DOHH2 (cell line): ENCODE measurements at regions not wholly inside any gene's neighbourhood (a gene's known extent, or its start where the extent isn't known, plus 50 kb on each side); places are given as distances from the start of the nearest gene placed in this dataset.

Experiments used
- H3F3A ChIP-seq: fragments of 200-600 bp; sonication (generic), shearing (Covaris generic); 2 replicates; pipeline ENCODE4 v1.6.0; 2016; ENCODE audit warnings: antibody characterized with exemption, mild to moderate bottlenecking; ENCODE audit not compliant: control insufficient read depth, insufficient read depth
- H3K27ac ChIP-seq: fragments of 200-600 bp; sonication (generic); 2 replicates; pipeline ENCODE4 v1.5.1; 2014; ENCODE audit warnings: low read depth, mild to moderate bottlenecking, low read length, moderate library complexity
- H3K27me3 ChIP-seq: fragments of 200-600 bp; sonication (generic); 2 replicates; pipeline ENCODE4 v1.6.1; 2014; ENCODE audit warnings: mild to moderate bottlenecking, low read length, mixed read lengths; ENCODE audit not compliant: control insufficient read depth
- H3K36me3 ChIP-seq: fragments of 200-600 bp; sonication (generic); 2 replicates; pipeline ENCODE4 v1.6.1; 2014; ENCODE audit warnings: mild to moderate bottlenecking, low read length, moderate library complexity, mixed read lengths; ENCODE audit not compliant: control insufficient read depth
- H3K4me1 ChIP-seq: fragments of 200-600 bp; sonication (generic); 2 replicates; pipeline ENCODE4 v1.6.1; 2014; ENCODE audit warnings: mild to moderate bottlenecking, low read length, mixed read lengths; ENCODE audit not compliant: control insufficient read depth
- H3K4me2 ChIP-seq: fragments of 200-600 bp; sonication (generic); 2 replicates; pipeline ENCODE4 v1.6.0; 2014; ENCODE audit warnings: mild to moderate bottlenecking, low read length, moderate library complexity
- H3K4me3 ChIP-seq: fragments of 200-600 bp; sonication (generic); 2 replicates; pipeline ENCODE4 v1.5.1; 2014; ENCODE audit warnings: mild to moderate bottlenecking, low read length, mixed read lengths
- H3K79me2 ChIP-seq: fragments of 200-600 bp; sonication (generic); 2 replicates; pipeline ENCODE4 v1.6.1; 2014; ENCODE audit warnings: mild to moderate bottlenecking, low read length, mixed read lengths; ENCODE audit not compliant: control insufficient read depth
- H3K9me2 ChIP-seq: fragments of 200-600 bp; sonication (generic); replicated peaks from 2 replicates; pipeline ENCODE4 v1.6.1; 2014; ENCODE audit warnings: mild to moderate bottlenecking, low read length, mixed read lengths; ENCODE audit not compliant: control insufficient read depth
- H3K9me3 ChIP-seq: fragments of 200-600 bp; sonication (generic); 2 replicates; pipeline ENCODE4 v1.6.1; 2014; ENCODE audit warnings: antibody characterized with exemption, low read length, mixed read lengths; ENCODE audit not compliant: control insufficient read depth, insufficient read depth
- H4K20me1 ChIP-seq: fragments of 200-600 bp; sonication (generic); 2 replicates; pipeline ENCODE4 v1.6.0; 2014; ENCODE audit warnings: low read depth, mild to moderate bottlenecking, antibody characterized with exemption, low read length, moderate library complexity; ENCODE audit not compliant: control insufficient read depth, insufficient read depth
- CTCF ChIP-seq: fragments of 200-600 bp; sonication (generic); IDR thresholded peaks from one replicate; pipeline ENCODE4 v1.5.1; 2014; ENCODE audit warnings: antibody characterized with exemption, mild to moderate bottlenecking, low read depth, low read length; ENCODE audit not compliant: poor library complexity, severe bottlenecking
- EZH2phosphoT487 ChIP-seq: fragments of 200-600 bp; sonication (generic); IDR thresholded peaks from 2 replicates; pipeline ENCODE4 v1.6.1; 2017; ENCODE audit warnings: borderline replicate concordance, mild to moderate bottlenecking, antibody characterized with exemption, low read length, moderate library complexity, mixed read lengths

- Histone ChIP-seq H3K36me3 (no peaks in the 10 kb centered on the region), H3K4me2 (no peak overlapping the region), H3K9me2 (no peaks in the 10 kb centered on the region), H3K27me3 (no peaks in the 10 kb centered on the region), H3K27ac (no peak overlapping the region), H3K4me1 (no peaks in the 10 kb centered on the region), H3K4me3 (no peak overlapping the region), H3K79me2 (no peaks in the 10 kb centered on the region), H3F3A (no peaks in the 10 kb centered on the region), H4K20me1 (no peaks in the 10 kb centered on the region), H3K9me3 (no peaks in the 10 kb centered on the region; the same call in 1 of the 2 replicates)
- TF ChIP-seq EZH2phosphoT487 = no peak
- no peak for TF ChIP-seq CTCF
Observed at GRCh38 chr9:19994296-19994695, 205.5 kb upstream of the SLC24A2 start.

GRCh38 chr9:19992556-19992955 lies 203.7 kb upstream of the SLC24A2 start:
- TF ChIP-seq EZH2phosphoT487 = no peak
- no peak for TF ChIP-seq CTCF
- H3K36me3 ChIP-seq = no peaks in the 10 kb centered on the region
- no peaks in the 10 kb centered on the region for H4K20me1 ChIP-seq
- no peaks in the 10 kb centered on the region for H3F3A ChIP-seq
- H3K4me3 ChIP-seq = no peak overlapping the region
- H3K9me2 ChIP-seq = no peaks in the 10 kb centered on the region
- no peaks in the 10 kb centered on the region for H3K27me3 ChIP-seq
- no peak overlapping the region for H3K27ac ChIP-seq
- H3K4me1 ChIP-seq = no peaks in the 10 kb centered on the region
- no peak overlapping the region for H3K4me2 ChIP-seq
- no peaks in the 10 kb centered on the region for H3K79me2 ChIP-seq
- H3K9me3 ChIP-seq = no peaks in the 10 kb centered on the region

- no peak for TF ChIP-seq CTCF
- TF ChIP-seq EZH2phosphoT487 = no peak
- Histone ChIP-seq H3K4me2 (no peak overlapping the region), H3K9me2 (no peaks in the 10 kb centered on the region), H3F3A (no peaks in the 10 kb centered on the region), H3K27me3 (no peaks in the 10 kb centered on the region), H3K9me3 (no peaks in the 10 kb centered on the region), H3K36me3 (no peaks in the 10 kb centered on the region), H3K79me2 (no peaks in the 10 kb centered on the region), H3K4me1 (no peaks in the 10 kb centered on the region), H3K27ac (no peak overlapping the region), H3K4me3 (no peak overlapping the region), H4K20me1 (no peaks in the 10 kb centered on the region)
Observed at GRCh38 chr9:19989213-19989612, 200.4 kb upstream of the SLC24A2 start.

GRCh38 chr9:19988281-19988680 lies 199.4 kb upstream of the SLC24A2 start:
- no peaks in the 10 kb centered on the region for H3K9me3 ChIP-seq
- no peaks in the 10 kb centered on the region for H3K27me3 ChIP-seq
- no peaks in the 10 kb centered on the region for H3K79me2 ChIP-seq
- H3K4me1 ChIP-seq = no peaks in the 10 kb centered on the region
- no peaks in the 10 kb centered on the region for H3F3A ChIP-seq
- no peaks in the 10 kb centered on the region for H3K36me3 ChIP-seq
- TF ChIP-seq EZH2phosphoT487 = no peak
- TF ChIP-seq CTCF = no peak
- no peak overlapping the region for H3K4me2 ChIP-seq
- no peaks in the 10 kb centered on the region for H3K9me2 ChIP-seq
- H3K27ac ChIP-seq = no peak overlapping the region
- no peaks in the 10 kb centered on the region for H4K20me1 ChIP-seq
- H3K4me3 ChIP-seq = no peak overlapping the region
